ENCODE measurements at regions not wholly inside any gene's neighbourhood (a gene's known extent, or its start where the extent isn't known, plus 50 kb on each side); places are given as distances from the start of the nearest gene placed in this dataset.

DNA sequence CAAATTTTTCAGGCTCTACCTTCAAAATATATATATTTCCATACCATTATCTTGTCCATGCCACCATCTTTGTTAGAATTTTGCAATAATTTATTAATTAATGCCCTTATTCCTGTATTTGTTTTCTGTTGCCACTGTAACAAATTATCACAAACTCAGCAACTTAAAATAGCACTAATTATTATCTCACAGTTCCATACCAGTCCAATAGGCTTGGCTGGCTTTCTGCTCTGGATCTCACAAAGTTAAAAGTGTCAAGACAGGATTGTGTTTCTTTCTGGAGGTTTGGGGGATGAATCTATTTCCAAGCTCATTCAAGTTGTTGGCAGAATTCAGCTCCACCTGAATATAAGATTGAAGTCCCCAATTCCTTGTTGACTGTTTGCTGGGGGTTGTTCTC is 58.6 kb upstream of the SLC38A4 start:
- Histone ChIP-seq H3K18ac (ENCODE audit: low read length) (no peak overlapping the region), H3K36me3 (ENCODE audit: control insufficient read depth in 1 of 2, insufficient read depth in 2 of 2, low read length in 2 of 2) (no peaks in the 10 kb centered on the region), H3K79me2 (ENCODE audit: control insufficient read depth, insufficient read depth, low read length, poor library complexity) (no peaks in the 10 kb centered on the region), H3K23ac (ENCODE audit: low read length) (no peak overlapping the region), H3K4me3 (ENCODE audit: low read depth, low read length) (no peak overlapping the region), H2BK120ac (ENCODE audit: insufficient read depth, low read length, poor library complexity) (no peak overlapping the region), H3K14ac (ENCODE audit: low read length) (no peak overlapping the region), H4K12ac (ENCODE audit: low read depth, low read length) (no peak overlapping the region), H3K9ac (ENCODE audit: low read length) (no peak overlapping the region), H3K4me1 (ENCODE audit: control insufficient read depth in 1 of 2, insufficient read depth in 2 of 2, low read length in 2 of 2) (peaks cover 0 to 4% of the 10 kb centered on the region in 2 experiments), H2BK12ac (ENCODE audit: low read length) (no peak overlapping the region), H3K4me2 (ENCODE audit: low read length) (no peak overlapping the region), H4K8ac (ENCODE audit: low read depth, low read length) (no peak overlapping the region), H3K79me1 (ENCODE audit: low read length) (no peaks in the 10 kb centered on the region), H2AK5ac (ENCODE audit: low read length) (no peak overlapping the region), H3K27ac (ENCODE audit: low read depth, low read length) (no peak overlapping the region), H3K4ac (ENCODE audit: low read depth, low read length) (no peak overlapping the region), H4K91ac (ENCODE audit: low read depth, low read length) (no peak overlapping the region), H3K9me3 (ENCODE audit: insufficient read depth, low read depth, low read length) (no peaks in the 10 kb centered on the region), H2AFZ (ENCODE audit: insufficient read depth, low read length, poor library complexity) (no peak overlapping the region), H3K27me3 (ENCODE audit: insufficient read depth, low read length) (no peaks in the 10 kb centered on the region), H2BK5ac (ENCODE audit: low read depth, low read length, poor library complexity) (no peak overlapping the region)
- DNase-seq, result no peak

DNA sequence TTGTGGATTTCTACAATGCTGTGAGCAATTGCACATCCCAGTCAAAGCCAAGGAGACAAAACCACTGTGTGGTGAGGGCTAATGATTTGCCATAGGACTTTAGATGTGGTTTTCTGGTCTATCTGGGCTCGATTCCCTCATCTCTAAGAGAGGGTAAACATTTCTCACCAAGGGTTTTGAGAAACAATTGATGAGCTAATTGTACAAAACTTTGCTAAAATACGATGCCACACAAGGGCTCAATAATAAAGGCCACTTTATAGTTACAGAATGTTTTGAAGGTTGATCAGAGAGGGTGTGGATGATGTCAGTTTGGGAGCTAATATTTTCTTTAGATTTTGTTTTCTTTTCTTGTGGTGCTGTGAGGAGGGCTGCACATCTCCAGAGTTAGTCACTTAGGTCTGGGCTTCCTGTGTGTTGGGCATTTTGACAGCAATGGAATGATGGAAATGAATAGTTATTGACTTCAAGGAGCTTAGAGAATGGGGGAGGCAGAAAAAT is 60.8 kb upstream of the SLC38A4 start:
- no peak for DNase-seq
- H3K27me3 ChIP-seq (ENCODE audit: insufficient read depth, low read length), result no peaks in the 10 kb centered on the region
- no peak overlapping the region for H4K91ac ChIP-seq (ENCODE audit: low read depth, low read length)
- H3K9ac ChIP-seq (ENCODE audit: low read length), result no peak overlapping the region
- H2BK120ac ChIP-seq (ENCODE audit: insufficient read depth, low read length, poor library complexity), result no peak overlapping the region
- H3K36me3 ChIP-seq (ENCODE audit: control insufficient read depth in 1 of 2, insufficient read depth in 2 of 2, low read length in 2 of 2), result no peaks in the 10 kb centered on the region
- H3K79me1 ChIP-seq (ENCODE audit: low read length), result no peaks in the 10 kb centered on the region
- no peak overlapping the region for H3K18ac ChIP-seq (ENCODE audit: low read length)
- no peak overlapping the region for H3K14ac ChIP-seq (ENCODE audit: low read length)
- no CpG with 5 or more reads among the region's 2 CpGs for WGBS (ENCODE audit: extremely low coverage, insufficient coverage, insufficient read length)
- no peak overlapping the region for H2AK5ac ChIP-seq (ENCODE audit: low read length)
- H3K79me2 ChIP-seq (ENCODE audit: control insufficient read depth, insufficient read depth, low read length, poor library complexity), result no peaks in the 10 kb centered on the region
- no peaks in the 10 kb centered on the region for H3K9me3 ChIP-seq (ENCODE audit: insufficient read depth, low read depth, low read length)
- H2BK12ac ChIP-seq (ENCODE audit: low read length), result no peak overlapping the region
- H3K27ac ChIP-seq (ENCODE audit: low read depth, low read length), result no peak overlapping the region
- H3K4me2 ChIP-seq (ENCODE audit: low read length), result no peak overlapping the region
- no peak overlapping the region for H2BK5ac ChIP-seq (ENCODE audit: low read depth, low read length, poor library complexity)
- H4K12ac ChIP-seq (ENCODE audit: low read depth, low read length), result no peak overlapping the region
- H3K23ac ChIP-seq (ENCODE audit: low read length), result no peak overlapping the region
- no peak overlapping the region for H2AFZ ChIP-seq (ENCODE audit: insufficient read depth, low read length, poor library complexity)
- H3K4me3 ChIP-seq (ENCODE audit: low read depth, low read length), result no peak overlapping the region
- no peak overlapping the region for H3K4ac ChIP-seq (ENCODE audit: low read depth, low read length)
- no peak overlapping the region for H4K8ac ChIP-seq (ENCODE audit: low read depth, low read length)
- H3K4me1 ChIP-seq (ENCODE audit: control insufficient read depth in 1 of 2, insufficient read depth in 2 of 2, low read length in 2 of 2), result peaks cover 0 to 4% of the 10 kb centered on the region in 2 experiments

DNA sequence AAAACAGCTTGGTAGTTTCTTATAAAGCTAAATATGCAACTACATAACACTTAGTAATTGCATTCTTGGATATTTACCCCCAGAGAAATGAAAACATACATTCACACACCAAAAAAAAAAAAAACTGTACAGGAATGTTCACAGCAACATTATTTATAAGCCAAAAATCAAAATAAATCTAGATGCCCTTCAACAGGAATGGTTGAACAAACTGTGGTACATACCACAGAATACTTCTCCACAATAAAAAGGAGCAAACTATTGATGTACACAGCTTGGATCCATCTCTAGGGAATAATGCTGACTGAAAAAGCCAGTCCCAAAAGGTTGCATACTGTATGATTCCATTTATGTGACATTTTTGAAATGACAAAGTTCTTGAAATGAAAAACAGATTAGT is 62.1 kb upstream of the SLC38A4 start:
- Histone ChIP-seq H3K18ac (ENCODE audit: low read length) (no peak overlapping the region), H4K8ac (ENCODE audit: low read depth, low read length) (no peak overlapping the region), H3K14ac (ENCODE audit: low read length) (no peak overlapping the region), H4K91ac (ENCODE audit: low read depth, low read length) (no peak overlapping the region), H4K12ac (ENCODE audit: low read depth, low read length) (no peak overlapping the region), H3K79me1 (ENCODE audit: low read length) (peaks cover 2% of the 10 kb centered on the region), H2BK12ac (ENCODE audit: low read length) (no peak overlapping the region), H2AK5ac (ENCODE audit: low read length) (no peak overlapping the region), H2AFZ (ENCODE audit: insufficient read depth, low read length, poor library complexity) (no peak overlapping the region), H3K4me2 (ENCODE audit: low read length) (no peak overlapping the region), H2BK5ac (ENCODE audit: low read depth, low read length, poor library complexity) (no peak overlapping the region), H3K4me3 (ENCODE audit: low read depth, low read length) (no peak overlapping the region), H3K4ac (ENCODE audit: low read depth, low read length) (no peak overlapping the region), H3K27me3 (ENCODE audit: insufficient read depth, low read length) (no peaks in the 10 kb centered on the region), H3K4me1 (ENCODE audit: control insufficient read depth in 1 of 2, insufficient read depth in 2 of 2, low read length in 2 of 2) (peaks cover 0 to 4% of the 10 kb centered on the region in 2 experiments), H3K9me3 (ENCODE audit: insufficient read depth, low read depth, low read length) (no peaks in the 10 kb centered on the region), H2BK120ac (ENCODE audit: insufficient read depth, low read length, poor library complexity) (no peak overlapping the region), H3K9ac (ENCODE audit: low read length) (no peak overlapping the region), H3K79me2 (ENCODE audit: control insufficient read depth, insufficient read depth, low read length, poor library complexity) (no peaks in the 10 kb centered on the region), H3K23ac (ENCODE audit: low read length) (no peak overlapping the region), H3K36me3 (ENCODE audit: control insufficient read depth in 1 of 2, insufficient read depth in 2 of 2, low read length in 2 of 2) (no peaks in the 10 kb centered on the region), H3K27ac (ENCODE audit: low read depth, low read length) (no peak overlapping the region)
- DNase-seq, result no peak

DNA sequence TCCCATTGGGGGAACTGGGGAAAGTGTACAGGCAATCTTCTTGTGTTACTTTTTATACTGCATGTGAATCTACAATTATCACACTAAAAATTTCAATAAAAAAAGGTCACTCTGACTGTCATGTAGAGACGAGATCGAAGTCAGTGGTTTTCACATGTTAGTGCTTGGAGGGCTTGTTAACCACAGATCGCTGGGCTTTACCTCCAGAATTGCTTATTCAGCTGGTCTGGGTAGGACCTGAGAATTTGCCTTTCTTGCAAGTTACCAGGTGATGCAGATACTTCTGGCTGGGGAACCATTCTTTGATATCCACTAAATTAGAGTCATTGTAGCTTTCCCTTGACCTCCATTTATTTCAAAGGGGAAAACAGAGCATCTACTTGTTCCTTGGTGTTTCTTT is 62.8 kb upstream of the SLC38A4 start:
- Histone ChIP-seq H2AK5ac (ENCODE audit: low read length) (no peak overlapping the region), H3K9me3 (ENCODE audit: insufficient read depth, low read depth, low read length) (no peaks in the 10 kb centered on the region), H3K23ac (ENCODE audit: low read length) (no peak overlapping the region), H3K79me2 (ENCODE audit: control insufficient read depth, insufficient read depth, low read length, poor library complexity) (no peaks in the 10 kb centered on the region), H2AFZ (ENCODE audit: insufficient read depth, low read length, poor library complexity) (no peak overlapping the region), H3K36me3 (ENCODE audit: control insufficient read depth in 1 of 2, insufficient read depth in 2 of 2, low read length in 2 of 2) (no peaks in the 10 kb centered on the region), H3K18ac (ENCODE audit: low read length) (no peak overlapping the region), H2BK12ac (ENCODE audit: low read length) (no peak overlapping the region), H3K4me1 (ENCODE audit: control insufficient read depth in 1 of 2, insufficient read depth in 2 of 2, low read length in 2 of 2) (peaks cover 0 to 4% of the 10 kb centered on the region in 2 experiments), H3K4me3 (ENCODE audit: low read depth, low read length) (no peak overlapping the region), H3K27ac (ENCODE audit: low read depth, low read length) (no peak overlapping the region), H3K79me1 (ENCODE audit: low read length) (peaks cover 2% of the 10 kb centered on the region), H3K4me2 (ENCODE audit: low read length) (no peak overlapping the region), H4K12ac (ENCODE audit: low read depth, low read length) (no peak overlapping the region), H3K9ac (ENCODE audit: low read length) (no peak overlapping the region), H2BK5ac (ENCODE audit: low read depth, low read length, poor library complexity) (no peak overlapping the region), H4K8ac (ENCODE audit: low read depth, low read length) (no peak overlapping the region), H2BK120ac (ENCODE audit: insufficient read depth, low read length, poor library complexity) (no peak overlapping the region), H3K27me3 (ENCODE audit: insufficient read depth, low read length) (no peaks in the 10 kb centered on the region), H3K14ac (ENCODE audit: low read length) (no peak overlapping the region), H3K4ac (ENCODE audit: low read depth, low read length) (no peak overlapping the region), H4K91ac (ENCODE audit: low read depth, low read length) (no peak overlapping the region)
- WGBS (ENCODE audit: extremely low coverage, insufficient coverage, insufficient read length), result no CpG with 5 or more reads among the region's 3 CpGs
- DNase-seq, result no peak
